Activated CD8-positive, alpha-beta memory T cell treated with anti-CD3 and anti-CD28 coated beads for 36 hours (primary cell): ENCODE measurements at regions not wholly inside any gene's neighbourhood (a gene's known extent, or its start where the extent isn't known, plus 50 kb on each side); places are given as distances from the start of the nearest gene placed in this dataset.

Experiments used
- CTCF ChIA-PET: fragments of 350-600 bp; sonication (Branson Sonifier 250); formaldehyde crosslinking; loops from one replicate; lab custom pipeline; 2021; ENCODE audit warnings: antibody characterized with exemption; lab: Charles Lee
- POLR2A ChIA-PET: fragments of 350-600 bp; sonication (Branson Sonifier 250); formaldehyde crosslinking; loops from one replicate; lab custom pipeline; 2021; ENCODE audit warnings: antibody characterized with exemption; lab: Charles Lee

GRCh38 chr13:22270881-22271280 lies 600.0 kb downstream of the FGF9 start:
- POLR2A ChIA-PET: no interaction called here
- CTCF ChIA-PET: no interaction called here

GRCh38 chr13:22271903-22272302 lies 601.0 kb downstream of the FGF9 start:
- ChIA-PET CTCF (no interaction called here), POLR2A (no interaction called here)

GRCh38 chr13:22275393-22275792 lies 604.5 kb downstream of the FGF9 start:
- CTCF ChIA-PET: no interaction called here

GRCh38 chr13:22276616-22277015 lies 605.7 kb downstream of the FGF9 start:
- CTCF ChIA-PET: no interaction called here
- POLR2A ChIA-PET: no interaction called here

More at GRCh38 chr13:22275393-22275792, 604.5 kb downstream of the FGF9 start:
- POLR2A ChIA-PET: no interaction called here

- CTCF ChIA-PET: no interaction called here
- POLR2A ChIA-PET: no interaction called here
These were observed 607.6 kb downstream of the FGF9 start for GRCh38 chr13:22278336-22278929.

- ChIA-PET POLR2A (no interaction called here), CTCF (no interaction called here)
These were observed 615.0 kb downstream of the FGF9 start for GRCh38 chr13:22285867-22286266.

GRCh38 chr13:22286338-22286737 lies 615.5 kb downstream of the FGF9 start:
- CTCF ChIA-PET: no interaction called here
- POLR2A ChIA-PET: no interaction called here

GRCh38 chr13:22287343-22287920 lies 616.6 kb downstream of the FGF9 start:
- ChIA-PET POLR2A (no interaction called here), CTCF (no interaction called here)

- ChIA-PET POLR2A (no interaction called here), CTCF (no interaction called here)
These were observed 617.6 kb downstream of the FGF9 start for GRCh38 chr13:22288496-22288895.

- POLR2A ChIA-PET: no interaction called here
- CTCF ChIA-PET: no interaction called here
These were observed 618.8 kb downstream of the FGF9 start for GRCh38 chr13:22289711-22290110.

- POLR2A ChIA-PET: no interaction called here
- CTCF ChIA-PET: no interaction called here
These were observed 627.7 kb downstream of the FGF9 start for GRCh38 chr13:22298530-22298929.

- CTCF ChIA-PET: no interaction called here
- POLR2A ChIA-PET: no interaction called here
These were observed 641.0 kb downstream of the FGF9 start for GRCh38 chr13:22311734-22312404.

GRCh38 chr13:22312405-22312803 lies 641.5 kb downstream of the FGF9 start:
- CTCF ChIA-PET: no interaction called here

GRCh38 chr13:22316494-22317025 lies 645.7 kb downstream of the FGF9 start:
- ChIA-PET POLR2A (no interaction called here), CTCF (no interaction called here)

More at GRCh38 chr13:22312405-22312803, 641.5 kb downstream of the FGF9 start:
- POLR2A ChIA-PET: no interaction called here

- CTCF ChIA-PET: no interaction called here
- POLR2A ChIA-PET: no interaction called here
These were observed 650.1 kb downstream of the FGF9 start for GRCh38 chr13:22320991-22321390.

GRCh38 chr13:22325761-22326160 lies 654.9 kb downstream of the FGF9 start:
- CTCF ChIA-PET: no interaction called here

GRCh38 chr13:22332416-22332815 lies 661.5 kb downstream of the FGF9 start:
- CTCF ChIA-PET: no interaction called here

More at GRCh38 chr13:22325761-22326160, 654.9 kb downstream of the FGF9 start:
- POLR2A ChIA-PET: no interaction called here

GRCh38 chr13:22336460-22336859 lies 665.6 kb downstream of the FGF9 start:
- ChIA-PET POLR2A (no interaction called here), CTCF (no interaction called here)

More at GRCh38 chr13:22332416-22332815, 661.5 kb downstream of the FGF9 start:
- POLR2A ChIA-PET: no interaction called here

- CTCF ChIA-PET: no interaction called here
- POLR2A ChIA-PET: no interaction called here
These were observed 686.3 kb downstream of the FGF9 start for GRCh38 chr13:22357132-22357531.

- ChIA-PET CTCF (no interaction called here), POLR2A (no interaction called here)
These were observed 698.2 kb downstream of the FGF9 start for GRCh38 chr13:22369090-22369489.

GRCh38 chr13:22369840-22370239 lies 699.0 kb downstream of the FGF9 start:
- ChIA-PET CTCF (no interaction called here), POLR2A (no interaction called here)
